GM21381 (cell line): ENCODE measurements at regions not wholly inside any gene's neighbourhood (a gene's known extent, or its start where the extent isn't known, plus 50 kb on each side); places are given as distances from the start of the nearest gene placed in this dataset.
"Not testable (repeated sequence)": the region's sequence is repeated elsewhere in the genome, so short reads cannot be mapped to it uniquely, and the experiment has no call there.

Experiments used
- ATAC-seq: cut with Tn5 transposase; IDR thresholded peaks from one replicate; pipeline ENCODE4 v1.9.1; 2021; ENCODE audit warnings: mild to moderate bottlenecking, moderate library complexity; ENCODE audit not compliant: unreplicated experiment

DNA sequence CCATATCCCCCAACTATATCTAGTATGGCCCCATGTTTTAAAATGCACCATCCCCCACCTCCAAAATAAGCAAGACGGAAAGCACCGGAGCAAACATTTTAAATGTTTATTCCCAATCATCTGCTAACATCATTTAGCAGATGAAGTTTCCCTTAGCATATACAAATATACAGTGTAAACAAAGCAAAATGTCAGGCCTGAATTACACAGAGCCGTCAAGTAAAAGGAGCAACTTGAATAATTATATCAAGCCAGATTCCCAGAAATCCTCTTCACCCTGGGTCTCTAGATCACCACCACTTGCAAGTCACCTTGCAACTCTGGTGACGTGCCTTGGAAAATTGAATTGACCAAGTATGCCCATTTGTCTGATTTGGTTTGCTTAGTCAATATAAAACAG lies 91.6 kb upstream of the COL1A2 start:
- no peak for ATAC-seq

DNA sequence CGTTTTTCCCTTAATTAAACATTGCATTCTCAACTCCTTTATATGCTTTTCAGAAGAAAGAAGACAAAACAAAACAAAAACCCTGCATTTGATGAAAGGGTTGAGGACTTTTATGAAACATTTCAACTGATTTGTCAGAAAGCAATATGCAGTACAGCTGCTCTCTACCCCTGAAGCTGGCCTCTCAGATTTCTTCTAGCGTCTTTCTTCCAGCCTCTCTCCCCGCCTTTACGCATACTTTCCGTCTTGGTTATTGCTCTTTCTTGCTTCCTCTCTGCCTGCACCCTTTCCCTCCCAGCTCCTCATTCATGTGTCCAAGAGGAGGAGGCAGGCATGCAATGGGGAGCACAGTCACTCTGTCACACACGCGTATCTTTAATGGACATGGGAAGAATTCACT lies 91.0 kb upstream of the COL1A2 start:
- no peak for ATAC-seq

DNA sequence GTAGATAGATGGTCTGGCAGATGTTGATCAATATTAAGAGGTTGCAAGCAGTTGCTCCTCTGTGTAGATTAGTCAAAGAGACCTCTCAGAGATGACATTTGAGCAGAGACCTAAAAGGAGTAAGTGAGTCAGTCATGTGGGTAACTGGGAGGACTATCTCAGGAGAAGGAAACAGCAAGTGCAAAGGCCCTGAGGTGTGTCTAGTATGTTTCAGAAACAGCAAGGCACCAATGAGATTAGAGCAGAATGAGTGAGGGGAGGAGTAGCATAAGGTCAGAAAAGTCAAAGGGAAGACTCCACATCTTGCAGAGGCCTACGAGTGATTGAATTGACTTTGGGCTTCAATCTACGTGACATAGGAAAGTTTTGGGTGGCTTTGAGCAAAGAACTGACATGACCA lies 89.8 kb upstream of the COL1A2 start:
- ATAC-seq, result no peak

DNA sequence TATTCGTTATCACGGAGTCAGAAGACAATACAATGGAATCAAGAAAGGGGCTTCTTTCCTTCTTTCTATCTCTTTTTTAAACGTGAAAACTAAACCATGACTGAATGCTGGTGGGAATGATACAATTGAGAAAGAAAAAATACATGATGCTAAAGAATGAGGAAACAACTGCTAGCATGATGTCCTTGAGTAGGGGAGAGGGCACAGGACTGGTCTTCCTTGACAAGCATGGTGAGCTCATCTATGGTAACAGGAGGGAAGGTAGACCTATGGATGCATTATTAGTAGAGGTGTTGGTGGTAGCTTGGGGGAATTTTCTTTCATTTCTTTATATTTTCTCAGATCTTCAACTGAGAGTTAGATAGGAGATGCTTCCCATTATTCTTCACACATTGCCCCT lies 88.9 kb upstream of the COL1A2 start:
- ATAC-seq, result no peak

DNA sequence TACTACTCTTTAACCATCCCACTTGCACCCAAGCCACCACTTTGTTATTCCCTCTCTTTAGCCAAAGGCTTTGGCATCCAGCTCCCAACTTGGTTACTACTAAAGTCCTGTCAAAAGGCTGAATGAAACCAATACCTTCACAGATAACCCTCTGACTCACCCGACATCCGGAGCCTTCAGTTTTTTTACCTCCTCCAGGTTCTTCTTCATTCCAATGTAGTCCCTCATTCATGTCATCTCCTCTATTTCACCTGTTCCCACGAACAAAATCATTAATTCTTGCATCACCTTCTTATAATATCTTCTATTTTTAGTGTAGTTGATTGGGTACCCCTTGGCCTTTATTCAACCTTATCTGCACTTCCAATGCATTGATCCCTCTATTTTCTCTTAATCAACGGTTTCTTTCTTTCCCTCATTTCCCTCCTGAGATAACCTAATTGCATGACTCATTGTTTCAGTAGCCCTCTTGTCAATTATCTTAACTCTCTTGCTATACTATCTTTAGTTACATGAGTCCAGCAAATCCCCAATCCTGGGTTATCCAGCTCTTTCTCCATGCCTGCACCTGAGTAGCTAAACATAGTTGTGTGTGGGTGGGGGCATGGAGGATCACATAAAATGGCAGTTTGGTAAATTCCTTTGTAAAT lies 87.2 kb upstream of the COL1A2 start:
- ATAC-seq, result no peak

DNA sequence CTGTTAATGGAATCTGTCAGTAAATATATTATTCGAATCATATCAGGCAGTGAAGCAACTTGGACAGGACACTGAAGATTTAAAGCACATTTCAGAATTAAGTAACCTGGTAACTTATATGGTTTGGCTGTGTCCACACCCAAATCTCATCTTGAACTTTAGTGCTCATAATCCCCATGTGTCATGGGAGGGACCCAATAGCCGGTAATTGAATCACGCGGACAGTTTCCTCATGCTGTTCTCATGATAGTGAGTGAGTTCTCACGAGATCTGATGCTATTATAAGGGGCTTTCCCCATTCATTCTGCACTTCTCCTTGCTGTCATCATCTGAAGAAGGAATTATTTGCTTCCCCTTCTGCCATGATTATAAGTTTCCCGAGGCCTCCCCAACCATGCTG lies 83.2 kb upstream of the COL1A2 start:
- ATAC-seq, result no peak

DNA sequence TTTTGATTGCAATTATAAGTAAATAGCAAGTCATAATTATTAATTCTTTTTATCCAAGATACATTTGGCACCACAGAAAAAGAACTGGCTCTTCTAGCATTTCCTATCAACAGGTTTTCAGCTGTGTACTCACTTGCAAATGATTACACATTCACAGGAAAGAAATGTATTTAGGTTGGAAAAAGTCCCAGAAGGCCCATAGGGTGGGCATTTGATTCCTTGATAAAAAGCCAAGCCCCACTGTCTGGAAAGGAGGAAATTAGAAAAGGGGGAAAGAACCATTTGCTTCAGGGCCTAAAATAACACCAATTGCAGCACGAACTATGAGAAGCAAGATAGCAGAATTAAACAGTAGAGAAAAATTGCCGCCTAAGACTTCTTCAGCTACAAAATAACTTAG lies 80.8 kb upstream of the COL1A2 start:
- no peak for ATAC-seq

DNA sequence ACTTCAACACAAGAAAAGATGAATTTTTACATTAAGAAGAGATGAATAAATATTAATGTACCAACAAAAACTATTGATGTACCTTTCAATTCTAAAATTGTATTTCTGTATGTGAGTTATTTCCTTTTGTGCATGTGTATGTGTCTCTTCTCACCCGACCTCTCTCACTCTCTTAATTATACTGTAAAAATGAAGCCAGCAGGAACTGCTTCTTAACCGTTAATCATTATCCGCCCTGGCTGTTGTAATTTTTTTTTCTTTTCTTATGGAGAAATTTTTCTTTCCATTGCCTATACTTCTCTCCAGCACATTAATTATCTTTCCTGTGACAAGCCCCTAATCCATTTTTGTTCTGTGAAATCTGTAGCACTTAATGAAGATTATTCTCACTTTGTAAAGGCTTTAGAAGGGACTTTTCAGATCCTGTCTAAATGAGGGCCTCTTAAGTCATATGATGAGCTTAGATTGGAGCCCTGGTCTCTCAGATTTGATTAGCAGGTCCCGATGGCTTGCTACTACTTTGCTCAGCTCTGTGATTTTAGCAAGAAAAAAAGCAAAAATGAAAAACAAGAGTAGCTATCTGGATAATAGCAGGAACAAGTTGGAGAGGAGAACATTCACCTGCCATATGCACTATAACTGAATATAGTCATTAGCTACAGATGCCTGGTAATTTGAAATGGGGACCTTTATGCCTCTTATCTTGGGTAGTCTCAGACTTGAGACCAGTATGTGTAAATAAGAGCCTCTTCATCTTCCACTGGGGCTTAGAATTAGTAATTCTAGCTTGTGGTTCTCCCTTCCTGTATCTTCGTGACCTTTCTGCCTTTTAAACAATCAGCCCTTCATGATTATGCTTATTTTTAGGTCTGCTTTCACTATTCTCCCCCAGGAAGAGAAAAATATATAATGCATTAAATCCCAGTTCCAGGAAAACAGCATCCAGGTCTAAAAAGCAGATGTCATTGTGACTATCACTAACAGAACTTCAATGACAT lies 80.0 kb upstream of the COL1A2 start:
- no peak for ATAC-seq

DNA sequence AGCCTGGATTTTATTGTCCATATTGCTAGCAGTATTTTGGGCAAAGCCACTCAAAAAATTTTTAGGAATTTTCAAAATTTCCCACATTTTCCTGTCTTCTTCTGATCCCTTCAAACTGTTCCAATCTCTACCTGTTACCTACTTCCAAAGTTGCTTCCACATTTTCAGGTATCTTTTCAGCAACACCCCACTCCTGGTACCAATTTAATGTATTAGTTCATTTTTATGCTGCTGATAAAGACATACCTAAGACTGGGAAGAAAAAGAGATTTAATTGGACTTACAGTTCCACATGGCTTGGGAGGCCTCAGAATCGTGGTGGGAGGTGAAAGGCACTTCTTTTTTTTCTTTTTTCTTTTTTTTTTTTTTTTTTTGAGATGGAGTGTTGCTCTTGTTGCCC lies 73.6 kb upstream of the COL1A2 start:
- not testable (repeated sequence) for ATAC-seq

DNA sequence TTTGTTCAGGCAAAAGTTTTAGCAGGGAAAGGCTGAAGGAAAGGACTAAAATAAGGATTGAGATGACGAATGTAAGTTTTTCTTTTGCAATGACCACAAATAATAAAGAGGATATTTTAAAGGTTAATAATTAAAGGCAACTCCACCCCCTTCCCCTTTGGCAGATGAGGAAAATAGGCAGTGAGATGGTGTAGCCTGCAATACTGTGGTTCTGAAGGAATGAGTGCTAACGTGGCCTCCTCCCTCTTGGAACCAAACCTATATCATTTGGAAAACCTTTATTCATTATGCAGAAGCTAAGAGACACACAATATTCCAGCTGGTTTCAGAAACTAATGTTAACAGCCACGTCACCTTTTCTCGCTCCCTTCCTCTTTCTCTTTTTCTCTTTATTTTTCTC lies 70.9 kb upstream of the COL1A2 start:
- no peak for ATAC-seq

DNA sequence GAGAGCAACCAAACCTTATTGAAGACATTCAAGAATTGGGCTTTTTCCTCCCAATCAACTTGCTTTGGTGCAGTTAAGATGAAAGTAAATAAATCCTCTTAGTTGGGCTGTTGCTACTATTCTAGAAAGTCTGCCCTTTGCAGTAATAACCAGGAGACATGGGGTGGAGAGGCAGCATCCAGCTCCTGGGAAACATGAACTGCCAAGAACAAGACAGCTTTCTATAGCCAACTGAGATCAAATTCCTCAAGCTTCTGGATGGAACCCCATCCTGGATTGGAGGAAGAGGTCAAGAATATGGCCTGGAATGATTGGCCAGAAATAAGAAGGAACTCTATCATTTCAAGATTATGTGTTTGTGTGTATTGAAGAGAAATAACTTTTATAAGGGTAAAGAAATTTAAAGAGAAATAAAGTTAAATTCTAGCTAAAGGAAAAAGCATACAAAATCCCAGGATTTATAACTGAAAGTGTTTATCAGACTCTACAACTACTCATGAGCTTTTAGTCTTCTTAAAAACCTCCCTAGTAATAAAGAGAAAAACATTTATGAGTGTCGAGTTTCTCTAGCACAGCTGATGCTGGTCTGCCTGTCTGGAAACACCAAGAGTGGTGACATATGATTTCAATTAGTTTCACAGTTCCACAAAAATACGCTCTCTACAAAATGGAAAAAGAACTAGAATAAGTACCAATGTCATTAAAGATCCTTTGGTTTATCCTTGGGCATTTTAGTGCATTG lies 70.1 kb upstream of the COL1A2 start:
- ATAC-seq, result no peak

DNA sequence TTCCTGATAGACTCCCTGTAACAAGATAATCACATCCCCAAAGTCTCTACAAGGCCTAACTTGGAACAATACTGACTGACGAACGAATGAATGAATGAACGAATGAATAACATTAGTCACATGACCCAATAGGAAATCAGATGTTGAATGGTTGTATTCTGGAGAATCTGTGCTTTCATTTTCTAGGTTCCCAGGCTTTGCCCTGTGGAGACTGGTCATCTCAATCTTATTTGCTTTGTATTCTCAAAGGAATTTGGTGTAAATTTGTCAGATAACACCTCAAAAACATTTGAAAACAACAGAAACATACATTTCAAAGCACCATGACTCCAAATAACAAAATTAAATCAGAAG lies 69.6 kb upstream of the COL1A2 start:
- ATAC-seq, result no peak

DNA sequence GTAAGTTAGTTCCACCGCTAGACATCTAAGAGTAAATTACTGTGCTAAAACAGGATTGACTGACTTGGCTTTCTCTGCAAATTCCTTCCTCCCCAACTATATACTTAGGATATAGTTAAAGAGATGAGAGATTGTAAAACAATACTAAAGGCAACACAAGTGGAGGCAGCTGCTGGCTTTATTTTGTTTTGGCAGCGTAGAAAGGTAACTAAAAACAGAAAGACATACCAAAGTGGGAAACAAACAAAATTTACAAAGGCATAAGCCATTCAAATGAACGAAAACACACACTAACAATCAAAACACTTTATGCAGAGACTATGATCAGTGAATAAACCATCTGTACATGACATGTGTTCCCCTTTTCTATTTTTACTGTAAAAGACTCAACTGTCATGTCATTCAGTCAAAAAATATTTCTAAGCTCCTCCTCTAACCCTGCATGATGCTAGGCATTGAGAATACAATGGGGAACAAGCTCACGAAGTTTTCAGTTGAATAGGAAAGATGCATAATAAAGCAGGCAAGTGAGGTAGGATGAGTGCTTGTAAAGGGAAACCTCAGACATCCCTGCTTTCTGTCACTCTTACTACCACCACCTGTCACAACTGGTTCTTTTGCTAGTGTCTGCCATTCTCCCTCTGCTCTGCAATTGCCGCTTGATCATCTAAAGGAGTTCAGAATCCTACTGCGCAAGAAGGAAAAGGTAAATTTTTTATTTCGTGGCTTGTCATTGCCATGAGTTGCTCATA lies 64.2 kb upstream of the COL1A2 start:
- ATAC-seq, result no peak

DNA sequence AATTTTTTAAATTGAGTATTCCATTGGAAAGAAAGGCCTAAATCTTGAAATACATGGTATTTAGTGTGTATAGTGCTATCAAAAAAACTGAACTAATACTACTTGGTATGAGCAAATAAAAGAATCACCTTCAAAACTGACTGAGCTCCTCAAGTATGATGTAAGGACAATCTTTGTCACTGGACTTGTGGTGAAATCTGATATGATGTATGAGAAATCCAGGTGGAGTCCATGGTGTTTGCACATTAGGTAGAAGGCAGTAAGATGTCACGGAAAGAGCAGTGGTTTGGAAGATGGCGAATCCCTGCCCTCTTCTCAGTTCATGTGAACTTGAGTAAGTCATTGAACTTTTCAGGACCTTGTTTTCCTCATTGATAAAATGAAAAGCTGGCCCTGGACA lies 62.1 kb upstream of the COL1A2 start:
- no peak for ATAC-seq

DNA sequence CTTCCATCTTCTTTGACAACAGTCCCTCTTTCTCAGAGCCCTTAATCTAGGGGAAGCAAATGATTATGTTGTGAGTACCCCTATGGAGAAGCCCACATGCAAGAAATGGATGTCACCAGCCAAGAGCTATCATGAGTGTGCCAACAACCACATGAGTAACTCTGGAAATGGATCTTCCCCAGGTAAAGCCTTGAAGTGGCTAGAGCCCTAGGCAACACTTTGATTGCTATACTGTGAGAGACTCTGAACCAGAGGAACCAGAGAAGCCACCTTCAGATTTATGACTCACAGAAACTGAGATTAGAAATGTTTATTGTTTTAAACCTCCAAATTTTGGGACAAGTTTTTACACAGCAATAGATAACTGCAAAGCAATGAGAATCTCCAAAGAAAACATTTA lies 60.9 kb upstream of the COL1A2 start:
- ATAC-seq, result no peak

DNA sequence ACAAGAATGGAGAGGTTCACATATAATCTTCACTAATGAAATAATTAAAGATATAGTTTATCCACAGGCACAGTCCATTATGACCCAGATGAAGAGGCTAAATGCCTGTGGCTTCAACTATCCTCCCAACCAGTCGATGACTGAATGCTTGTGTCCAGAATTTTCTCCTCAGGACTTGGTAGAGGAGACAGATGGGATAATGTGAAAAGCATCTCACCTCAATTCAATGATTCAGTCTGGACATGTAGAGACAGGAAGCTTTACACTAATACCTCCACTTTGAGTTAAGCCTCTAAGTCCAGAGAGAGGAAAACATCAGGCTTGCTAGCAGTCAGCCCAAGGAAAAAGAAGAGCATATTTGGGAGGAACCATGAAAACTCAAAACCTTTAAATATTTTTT lies 59.1 kb upstream of the COL1A2 start:
- ATAC-seq, result no peak

DNA sequence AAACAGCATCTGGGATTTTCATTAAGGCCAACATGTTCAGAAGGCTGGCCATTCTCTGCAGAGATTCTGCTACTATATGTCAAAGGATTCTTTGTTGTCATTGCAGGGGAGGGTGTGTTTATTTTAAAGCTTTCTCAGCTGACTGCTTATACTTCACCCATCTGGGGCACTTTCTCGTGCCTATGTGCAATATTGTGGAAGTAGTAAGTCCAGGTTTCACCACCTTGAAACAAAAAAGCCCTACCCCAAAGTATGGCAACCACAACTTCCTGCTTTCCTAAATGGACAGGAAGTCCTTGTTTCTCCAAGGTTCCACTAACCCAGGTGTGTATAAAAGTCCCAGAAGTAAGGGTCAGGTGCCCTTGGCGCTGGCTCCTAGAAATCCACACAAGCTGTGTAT lies 58.7 kb upstream of the COL1A2 start:
- ATAC-seq, result no peak

DNA sequence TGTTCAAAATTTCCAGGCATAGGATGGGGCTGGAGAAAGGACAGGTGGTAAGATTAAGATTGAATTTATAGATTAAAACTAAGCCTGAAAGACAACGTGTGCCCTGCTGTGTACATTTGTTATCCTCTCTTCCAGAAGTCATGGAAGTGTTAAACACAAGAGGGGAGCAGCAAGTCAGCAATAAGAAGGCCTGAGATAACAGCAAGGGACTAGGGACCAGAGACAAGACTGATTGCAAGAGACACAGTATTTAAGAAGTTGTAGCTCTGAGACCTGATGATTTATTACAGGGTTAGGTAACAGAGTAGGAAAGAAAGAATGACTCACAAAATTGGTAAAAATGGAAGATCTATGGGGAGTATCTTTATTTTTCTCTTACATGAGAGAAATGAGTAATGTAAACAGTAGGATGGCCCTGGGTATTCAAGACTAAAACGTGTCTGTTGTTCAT lies 55.7 kb upstream of the COL1A2 start:
- no peak for ATAC-seq

DNA sequence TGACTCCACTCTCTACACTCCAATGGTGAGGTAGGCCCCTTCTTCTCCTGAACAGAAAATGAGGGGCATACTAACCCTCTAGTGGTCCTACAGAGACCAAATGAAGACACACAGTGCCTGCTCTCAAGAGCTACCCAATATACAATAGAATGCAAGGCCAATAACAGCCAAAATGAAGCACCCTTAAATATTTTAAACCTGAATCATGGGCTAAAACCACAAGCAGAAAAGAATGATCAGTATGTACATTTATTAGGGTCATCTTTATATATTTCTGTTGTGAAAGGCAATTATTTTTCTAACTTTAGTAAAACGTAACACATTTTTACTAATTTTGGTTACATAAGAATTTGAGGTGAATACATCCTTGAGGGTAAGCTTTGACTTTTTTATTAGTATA lies 49.9 kb upstream of the COL1A2 start:
- ATAC-seq, result no peak
